BE2C (cell line): ENCODE measurements at regions not wholly inside any gene's neighbourhood (a gene's known extent, or its start where the extent isn't known, plus 50 kb on each side); places are given as distances from the start of the nearest gene placed in this dataset.
"Not testable (repeated sequence)": the region's sequence is repeated elsewhere in the genome, so short reads cannot be mapped to it uniquely, and the experiment has no call there.

Source experiments
- DNase-seq: peaks from one replicate; pipeline ENCODE4 v3.0.0-alpha.2; 2020
- H3K27me3 ChIP-seq: fragments of 250-450 bp; sonication (Bioruptor Pico); 2 replicates; pipeline ENCODE4 v1.5.1; 2020; ENCODE audit warnings: mild to moderate bottlenecking
- H3K36me3 ChIP-seq: fragments of 250-450 bp; sonication (Bioruptor Pico); 2 replicates; pipeline ENCODE4 v1.5.1; 2020; ENCODE audit warnings: mild to moderate bottlenecking
- H3K4me1 ChIP-seq: fragments of 250-450 bp; sonication (Bioruptor Pico); 2 replicates; pipeline ENCODE4 v1.5.1; 2020
- H3K4me3 ChIP-seq: 2 replicates; pipeline ENCODE4 v1.5.1; 2011; ENCODE audit warnings: low read depth, low read length
- H3K9me3 ChIP-seq: fragments of 250-450 bp; sonication (Bioruptor Pico); 2 replicates; pipeline ENCODE4 v1.5.1; 2020
- TF ChIP-seq, protein P1 (sequence below): IDR thresholded peaks from 2 replicates; pipeline ENCODE4 v1.5.1; 2012; ENCODE audit warnings: mild to moderate bottlenecking, low read depth, low read length

DNA sequence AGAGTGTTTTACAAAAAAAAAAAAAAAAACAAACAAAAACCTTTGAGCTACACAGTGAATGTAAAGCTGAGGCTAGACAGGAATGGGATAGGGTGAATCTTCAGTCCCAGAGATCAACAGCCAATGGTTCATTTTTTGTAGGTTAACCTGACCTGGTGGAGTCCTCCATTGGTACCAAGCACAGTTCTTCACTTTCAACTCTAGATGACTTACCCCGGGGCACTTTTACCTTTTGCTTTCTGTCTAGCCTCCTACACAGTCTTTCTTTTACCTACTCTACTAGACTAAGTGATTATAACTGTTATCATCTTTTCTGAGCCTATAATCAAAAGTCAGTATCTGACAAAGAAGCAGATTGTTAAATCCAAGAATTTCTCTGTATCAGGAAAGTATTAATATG lies 50.9 kb downstream of the ANXA2R start:
- no peak overlapping the region for H3K4me3 ChIP-seq
- DNase-seq = no peak

DNA sequence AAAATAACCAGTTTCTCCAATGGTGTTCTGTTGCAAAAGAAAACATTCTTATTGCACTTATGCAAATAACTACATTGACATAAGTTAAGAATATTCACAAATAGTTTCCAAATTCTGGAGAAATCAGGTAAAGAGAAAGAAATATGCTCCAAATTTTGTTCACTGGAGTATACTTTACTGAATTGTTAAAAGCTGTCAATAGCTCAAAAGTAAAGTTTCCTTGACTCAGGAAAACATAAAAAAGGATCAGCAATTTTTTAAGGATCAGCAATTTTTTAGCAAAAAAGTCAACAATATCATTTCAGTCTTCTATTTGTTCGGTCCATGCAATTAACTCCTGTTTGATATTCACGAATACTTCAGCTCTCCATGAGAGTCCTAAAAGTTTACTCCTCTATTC lies 51.6 kb downstream of the ANXA2R start:
- no peak for DNase-seq
- H3K4me3 ChIP-seq = no peak overlapping the region
- no peaks in the 10 kb centered on the region for H3K36me3 ChIP-seq
- H3K27me3 ChIP-seq = peaks cover 84% of the 10 kb centered on the region
- 0 out of 2 replicates have a peak, but pooled peaks cover under 1% of the 10 kb centered on the region for H3K9me3 ChIP-seq
- TF ChIP-seq, protein P1, sequence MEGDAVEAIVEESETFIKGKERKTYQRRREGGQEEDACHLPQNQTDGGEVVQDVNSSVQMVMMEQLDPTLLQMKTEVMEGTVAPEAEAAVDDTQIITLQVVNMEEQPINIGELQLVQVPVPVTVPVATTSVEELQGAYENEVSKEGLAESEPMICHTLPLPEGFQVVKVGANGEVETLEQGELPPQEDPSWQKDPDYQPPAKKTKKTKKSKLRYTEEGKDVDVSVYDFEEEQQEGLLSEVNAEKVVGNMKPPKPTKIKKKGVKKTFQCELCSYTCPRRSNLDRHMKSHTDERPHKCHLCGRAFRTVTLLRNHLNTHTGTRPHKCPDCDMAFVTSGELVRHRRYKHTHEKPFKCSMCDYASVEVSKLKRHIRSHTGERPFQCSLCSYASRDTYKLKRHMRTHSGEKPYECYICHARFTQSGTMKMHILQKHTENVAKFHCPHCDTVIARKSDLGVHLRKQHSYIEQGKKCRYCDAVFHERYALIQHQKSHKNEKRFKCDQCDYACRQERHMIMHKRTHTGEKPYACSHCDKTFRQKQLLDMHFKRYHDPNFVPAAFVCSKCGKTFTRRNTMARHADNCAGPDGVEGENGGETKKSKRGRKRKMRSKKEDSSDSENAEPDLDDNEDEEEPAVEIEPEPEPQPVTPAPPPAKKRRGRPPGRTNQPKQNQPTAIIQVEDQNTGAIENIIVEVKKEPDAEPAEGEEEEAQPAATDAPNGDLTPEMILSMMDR = no peak
- no peaks in the 10 kb centered on the region for H3K4me1 ChIP-seq

More for the DNA sequence above, 50.9 kb downstream of the ANXA2R start:
- peaks cover 88% of the 10 kb centered on the region for H3K27me3 ChIP-seq
- TF ChIP-seq, protein P1 = no peak
- no peaks in the 10 kb centered on the region for H3K4me1 ChIP-seq
- no peaks in the 10 kb centered on the region for H3K36me3 ChIP-seq
- 0 out of 2 replicates have a peak, but pooled peaks cover 3% of the 10 kb centered on the region for H3K9me3 ChIP-seq

DNA sequence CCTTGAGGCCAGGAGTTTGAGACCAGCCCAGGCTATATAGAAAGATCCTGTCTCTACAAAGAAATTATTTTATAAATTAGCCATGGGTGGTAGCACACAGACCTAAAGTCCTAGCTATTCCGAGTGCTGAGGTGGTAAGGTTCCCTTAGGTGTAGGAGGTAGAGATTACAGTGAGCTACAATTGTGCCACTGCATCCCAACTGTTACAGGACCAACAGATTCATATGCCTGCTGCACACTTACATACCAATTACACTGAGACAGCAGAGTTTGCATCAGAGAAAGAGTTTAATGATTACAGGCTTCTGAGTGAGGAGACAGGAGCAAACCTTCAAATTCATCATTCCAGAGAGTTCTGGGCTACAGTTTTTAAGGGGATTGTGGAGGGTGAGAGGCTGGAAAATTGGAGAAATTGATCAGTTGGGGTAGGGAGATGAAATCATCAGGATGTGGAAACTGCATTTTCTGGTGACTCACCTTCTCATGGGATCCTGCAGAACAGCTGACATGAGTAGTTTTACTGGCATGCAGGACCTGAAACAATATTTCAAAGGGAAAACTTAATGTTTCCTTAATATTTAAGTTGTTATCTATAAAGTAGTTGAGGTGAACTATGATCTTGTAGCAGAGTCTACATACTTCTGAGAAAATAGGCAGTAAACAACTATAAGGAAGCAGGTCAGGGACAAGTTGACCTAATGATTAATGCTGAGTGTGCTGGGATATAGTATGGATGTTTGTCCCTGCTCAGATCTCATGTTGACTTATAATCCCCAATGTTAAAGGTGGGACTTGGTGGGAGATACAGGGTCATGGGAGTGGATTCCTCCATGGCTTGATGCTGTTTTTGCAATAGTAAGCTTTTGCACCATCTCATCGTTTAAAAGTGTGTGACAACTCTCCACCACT lies 54.7 kb downstream of the ANXA2R start:
- no peak for DNase-seq
- Histone ChIP-seq H3K36me3 (no peaks in the 10 kb centered on the region), H3K4me1 (no peaks in the 10 kb centered on the region), H3K9me3 (no peaks in the 10 kb centered on the region), H3K27me3 (peaks cover 54% of the 10 kb centered on the region), H3K4me3 (no peak overlapping the region)
- TF ChIP-seq, protein P1 = no peak

DNA sequence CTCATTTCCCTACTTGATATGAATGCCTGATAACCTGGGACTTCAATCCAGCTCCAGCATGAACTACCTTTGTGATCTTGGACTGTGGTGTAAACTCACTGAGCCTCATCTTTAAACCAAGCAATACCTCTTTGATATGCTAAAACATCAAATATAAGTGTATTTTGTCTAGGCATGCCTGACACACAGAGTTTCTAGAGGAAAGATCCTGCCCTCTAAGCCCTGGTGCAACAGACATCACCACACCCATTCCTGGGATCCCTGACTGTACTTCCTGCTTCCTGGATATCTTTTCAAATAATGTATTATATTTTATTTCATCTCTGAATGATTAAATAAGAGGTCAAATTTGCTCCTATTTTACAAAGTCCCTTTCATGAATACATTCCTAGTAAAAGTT lies 55.8 kb downstream of the ANXA2R start:
- TF ChIP-seq, protein P1 = no peak
- H3K36me3 ChIP-seq = no peaks in the 10 kb centered on the region
- H3K4me1 ChIP-seq = no peaks in the 10 kb centered on the region
- no peak overlapping the region for H3K4me3 ChIP-seq
- no peak for DNase-seq
- peaks cover 46% of the 10 kb centered on the region for H3K27me3 ChIP-seq
- H3K9me3 ChIP-seq = no peaks in the 10 kb centered on the region

DNA sequence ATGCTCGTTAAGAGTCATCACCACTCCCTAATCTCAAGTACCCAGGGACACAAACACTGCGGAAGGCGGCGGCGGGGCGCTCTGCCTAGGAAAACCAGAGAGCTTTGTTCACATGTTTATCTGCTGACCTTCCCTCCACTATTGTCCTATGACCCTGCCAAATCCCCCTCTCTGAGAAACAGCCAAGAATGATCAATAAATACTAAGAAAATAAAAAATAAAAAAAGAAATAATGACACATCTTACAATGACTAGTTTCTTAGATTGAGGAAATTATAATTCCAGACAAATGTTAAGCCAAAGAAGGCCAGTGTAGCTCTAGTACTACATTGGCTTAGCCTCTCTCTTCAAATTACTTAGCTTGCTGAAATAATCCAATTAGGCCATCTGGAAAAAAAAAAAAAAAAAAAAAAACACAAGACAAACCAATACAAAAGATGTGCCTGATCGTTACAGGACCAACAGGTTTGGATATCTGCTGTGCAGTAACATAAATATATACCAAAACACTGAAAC lies 58.0 kb downstream of the ANXA2R start:
- DNase-seq = no peak
- TF ChIP-seq, protein P1 = no peak
- Histone ChIP-seq H3K27me3 (peaks cover 28% of the 10 kb centered on the region), H3K9me3 (no peaks in the 10 kb centered on the region), H3K36me3 (no peaks in the 10 kb centered on the region), H3K4me1 (no peaks in the 10 kb centered on the region), H3K4me3 (no peak overlapping the region)

DNA sequence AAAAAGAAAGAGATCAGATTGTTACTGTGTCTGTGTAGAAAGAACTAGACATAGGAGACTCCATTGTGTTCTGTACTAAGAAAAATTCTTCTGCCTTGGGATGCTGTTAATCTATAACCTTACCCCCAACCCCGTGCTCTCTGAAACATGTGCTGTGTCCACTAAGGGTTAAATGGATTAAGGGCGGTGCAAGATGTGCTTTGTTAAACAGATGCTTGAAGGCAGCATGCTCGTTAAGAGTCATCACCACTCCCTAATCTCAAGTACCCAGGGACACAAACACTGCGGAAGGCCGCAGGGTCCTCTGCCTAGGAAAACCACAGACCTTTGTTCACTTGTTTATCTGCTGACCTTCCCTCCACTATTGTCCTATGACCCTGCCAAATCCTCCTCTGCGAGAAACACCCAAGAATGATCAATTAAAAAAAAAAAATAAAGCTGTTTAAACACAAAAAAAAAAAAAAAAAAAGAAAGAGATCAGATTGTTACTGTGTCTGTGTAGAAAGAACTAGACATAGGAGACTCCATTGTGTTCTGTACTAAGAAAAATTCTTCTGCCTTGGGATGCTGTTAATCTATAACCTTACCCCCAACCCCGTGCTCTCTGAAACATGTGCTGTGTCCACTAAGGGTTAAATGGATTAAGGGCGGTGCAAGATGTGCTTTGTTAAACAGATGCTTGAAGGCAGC lies 58.6 kb downstream of the ANXA2R start:
- not testable (repeated sequence) for H3K36me3 ChIP-seq, H3K9me3 ChIP-seq, H3K4me3 ChIP-seq

DNA sequence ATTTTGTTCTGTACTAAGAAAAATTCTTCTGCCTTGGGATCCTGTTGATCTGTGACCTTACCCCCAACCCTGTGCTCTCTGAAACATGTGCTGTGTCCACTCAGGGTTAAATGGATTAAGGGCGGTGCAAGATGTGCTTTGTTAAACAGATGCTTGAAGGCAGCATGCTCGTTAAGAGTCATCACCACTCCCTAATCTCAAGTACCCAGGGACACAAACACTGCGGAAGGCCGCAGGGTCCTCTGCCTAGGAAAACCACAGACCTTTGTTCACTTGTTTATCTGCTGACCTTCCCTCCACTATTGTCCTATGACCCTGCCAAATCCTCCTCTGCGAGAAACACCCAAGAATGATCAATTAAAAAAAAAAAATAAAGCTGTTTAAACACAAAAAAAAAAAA lies 59.1 kb downstream of the ANXA2R start:
- not testable (repeated sequence) for DNase-seq, H3K36me3 ChIP-seq, H3K9me3 ChIP-seq, H3K4me1 ChIP-seq, H3K4me3 ChIP-seq
- H3K27me3 ChIP-seq = peaks cover 28% of the 10 kb centered on the region

More for the DNA sequence above, 58.6 kb downstream of the ANXA2R start:
- peaks cover 28% of the 10 kb centered on the region for H3K27me3 ChIP-seq
- DNase-seq, H3K4me1 ChIP-seq: not testable (repeated sequence)

DNA sequence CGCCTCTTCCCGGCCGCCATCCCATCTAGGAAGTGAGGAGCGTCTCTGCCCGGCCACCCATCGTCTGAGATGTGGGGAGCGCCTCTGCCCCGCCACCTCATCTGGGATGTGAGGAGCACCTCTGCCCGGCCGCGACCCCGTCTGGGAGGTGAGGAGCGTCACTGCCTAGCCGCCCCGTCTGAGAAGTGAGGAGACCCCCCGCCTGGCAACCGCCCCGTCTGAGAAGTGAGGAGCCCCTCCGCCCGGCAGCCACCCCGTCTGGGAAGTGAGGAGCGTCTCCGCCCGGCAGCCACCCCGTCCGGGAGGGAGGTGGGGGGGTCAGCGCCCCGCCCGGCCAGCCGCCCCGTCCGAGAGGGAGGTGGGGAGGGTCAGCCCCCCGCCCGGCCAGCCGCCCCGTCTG lies 59.7 kb downstream of the ANXA2R start:
- not testable (repeated sequence) for H3K4me1 ChIP-seq, DNase-seq
- H3K27me3 ChIP-seq = peaks cover 22% of the 10 kb centered on the region

DNA sequence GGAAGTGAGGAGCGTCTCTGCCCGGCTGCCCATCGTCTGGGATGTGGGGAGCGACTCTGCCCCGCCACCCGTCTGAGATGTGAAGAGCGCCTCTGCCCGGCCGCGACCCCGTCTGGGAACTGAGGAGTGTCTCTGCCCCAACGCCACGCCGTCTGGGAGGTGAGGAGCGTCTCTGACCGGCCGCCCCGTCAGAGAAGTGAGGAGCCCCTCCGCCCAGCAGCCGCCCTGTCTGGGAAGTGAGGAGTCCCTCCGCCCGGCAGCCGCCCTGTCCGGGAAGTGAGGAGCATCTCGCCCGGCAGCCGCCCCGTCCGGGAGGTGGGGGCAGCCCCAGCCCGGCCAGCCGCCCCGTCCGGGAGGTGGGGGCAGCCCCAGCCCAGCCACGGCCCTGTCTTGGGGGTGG lies 60.9 kb downstream of the ANXA2R start:
- not testable (repeated sequence) for H3K36me3 ChIP-seq, H3K4me3 ChIP-seq, H3K9me3 ChIP-seq, DNase-seq, H3K4me1 ChIP-seq
- H3K27me3 ChIP-seq = peaks cover 16% of the 10 kb centered on the region

More for the DNA sequence above, 59.7 kb downstream of the ANXA2R start:
- not testable (repeated sequence) for H3K9me3 ChIP-seq, H3K36me3 ChIP-seq, H3K4me3 ChIP-seq
